Astrocyte of the spinal cord (primary cell): ENCODE measurements at regions not wholly inside any gene's neighbourhood (a gene's known extent, or its start where the extent isn't known, plus 50 kb on each side); places are given as distances from the start of the nearest gene placed in this dataset.
"Not testable (repeated sequence)": the region's sequence is repeated elsewhere in the genome, so short reads cannot be mapped to it uniquely, and the experiment has no call there.

ENCODE experiments used
- DNase-seq: peaks from one replicate; pipeline ENCODE4 v3.0.0; 2011; ENCODE audit warnings: low read depth, low spot score
- H3K4me3 ChIP-seq: 2 replicates; pipeline ENCODE4 v1.5.1; 2011; ENCODE audit warnings: low read depth, mild to moderate bottlenecking, low read length, moderate library complexity
- in situ Hi-C: cut with HindIII; loops from 2 replicates; pipeline ENCODE4 v1.10.0; 2017; ENCODE audit warnings: low sequenced_read_pairs
- TF ChIP-seq, protein P1 (sequence below): IDR thresholded peaks from 2 replicates; pipeline ENCODE4 v1.5.1; 2012; ENCODE audit warnings: low read depth, mild to moderate bottlenecking, low read length, inconsistent platforms

DNA sequence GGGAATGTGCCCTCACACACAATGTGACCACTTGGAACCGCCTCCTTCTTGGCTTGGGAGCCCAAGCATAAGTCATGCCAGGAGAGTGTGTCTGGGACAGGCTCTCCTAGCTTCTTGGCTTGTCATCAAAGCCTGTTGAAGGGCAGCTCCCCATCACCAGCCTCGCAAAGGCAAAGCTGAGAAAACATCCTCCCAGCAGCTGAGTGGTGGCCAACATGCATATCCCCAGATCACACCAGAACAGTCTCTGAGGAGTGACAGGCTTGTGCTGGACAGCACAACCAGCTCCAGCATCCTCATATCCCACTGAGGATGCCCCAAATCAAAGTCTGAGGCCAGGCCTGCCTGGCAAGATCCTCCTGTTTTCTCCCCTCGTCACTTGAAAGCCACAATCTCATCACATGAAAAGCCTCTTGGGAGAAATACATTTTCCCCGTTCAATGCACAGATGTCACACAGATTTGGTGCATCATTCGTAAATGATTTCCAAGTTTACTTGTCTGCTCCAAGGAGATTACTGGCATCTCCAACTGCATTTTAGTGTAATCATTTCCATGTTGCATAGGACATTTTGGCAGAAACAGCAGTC is 269.3 kb downstream of the TTC32 start:
- no peak overlapping the region for H3K4me3 ChIP-seq
- TF ChIP-seq, protein P1, sequence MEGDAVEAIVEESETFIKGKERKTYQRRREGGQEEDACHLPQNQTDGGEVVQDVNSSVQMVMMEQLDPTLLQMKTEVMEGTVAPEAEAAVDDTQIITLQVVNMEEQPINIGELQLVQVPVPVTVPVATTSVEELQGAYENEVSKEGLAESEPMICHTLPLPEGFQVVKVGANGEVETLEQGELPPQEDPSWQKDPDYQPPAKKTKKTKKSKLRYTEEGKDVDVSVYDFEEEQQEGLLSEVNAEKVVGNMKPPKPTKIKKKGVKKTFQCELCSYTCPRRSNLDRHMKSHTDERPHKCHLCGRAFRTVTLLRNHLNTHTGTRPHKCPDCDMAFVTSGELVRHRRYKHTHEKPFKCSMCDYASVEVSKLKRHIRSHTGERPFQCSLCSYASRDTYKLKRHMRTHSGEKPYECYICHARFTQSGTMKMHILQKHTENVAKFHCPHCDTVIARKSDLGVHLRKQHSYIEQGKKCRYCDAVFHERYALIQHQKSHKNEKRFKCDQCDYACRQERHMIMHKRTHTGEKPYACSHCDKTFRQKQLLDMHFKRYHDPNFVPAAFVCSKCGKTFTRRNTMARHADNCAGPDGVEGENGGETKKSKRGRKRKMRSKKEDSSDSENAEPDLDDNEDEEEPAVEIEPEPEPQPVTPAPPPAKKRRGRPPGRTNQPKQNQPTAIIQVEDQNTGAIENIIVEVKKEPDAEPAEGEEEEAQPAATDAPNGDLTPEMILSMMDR = no peak
- no peak for DNase-seq
- in situ Hi-C loops = no loop called here

GRCh38 chr2:19631871-19632270 is 269.9 kb downstream of the TTC32 start:
- in situ Hi-C loops = no loop called here
- TF ChIP-seq, protein P1 = no peak
- DNase-seq = no peak
- no peak overlapping the region for H3K4me3 ChIP-seq

GRCh38 chr2:19630921-19631320 is 270.9 kb downstream of the TTC32 start:
- in situ Hi-C loops = no loop called here
- TF ChIP-seq, protein P1 = no peak
- no peak for DNase-seq
- H3K4me3 ChIP-seq = no peak overlapping the region

GRCh38 chr2:19627359-19627758 is 268.9 kb upstream of the OSR1 start:
- no peak for DNase-seq
- in situ Hi-C loops = no loop called here
- TF ChIP-seq, protein P1 = no peak
- no peak overlapping the region for H3K4me3 ChIP-seq

- TF ChIP-seq, protein P1 = no peak
- peak; percentile 83 for DNase-seq
- H3K4me3 ChIP-seq = no peak overlapping the region
- in situ Hi-C loops = no loop called here
These were observed 265.1 kb upstream of the OSR1 start for GRCh38 chr2:19623488-19623887.

- no peak for DNase-seq
- in situ Hi-C loops = no loop called here
- no peak overlapping the region for H3K4me3 ChIP-seq
- TF ChIP-seq, protein P1 = no peak
These were observed 258.9 kb upstream of the OSR1 start for GRCh38 chr2:19617257-19617848.

GRCh38 chr2:19615402-19615801 is 257.0 kb upstream of the OSR1 start:
- H3K4me3 ChIP-seq, in situ Hi-C loops, DNase-seq: not testable (repeated sequence)
